Osteoblast (primary cell): ENCODE measurements at regions not wholly inside any gene's neighbourhood (a gene's known extent, or its start where the extent isn't known, plus 50 kb on each side); places are given as distances from the start of the nearest gene placed in this dataset.
A peak's percentile ranks its signal among the peaks of the same experiment; 100 is the strongest.

Source experiments
- DNase-seq: peaks from one replicate; pipeline ENCODE4 v3.0.0; 2011; ENCODE audit warnings: low spot score, mixed read lengths; ENCODE audit not compliant: insufficient read length; ENCODE audit errors: missing footprints
- H2AFZ ChIP-seq: 2 replicates; pipeline ENCODE4 v1.6.0; 2011; ENCODE audit warnings: mild to moderate bottlenecking, low read length
- H3K27ac ChIP-seq: 2 replicates; pipeline ENCODE4 v1.5.1; 2011; ENCODE audit warnings: mild to moderate bottlenecking, low read depth, low read length, moderate library complexity
- H3K27me3 ChIP-seq: 2 replicates; pipeline ENCODE4 v1.6.0; 2012; ENCODE audit warnings: mild to moderate bottlenecking, control low read depth, inconsistent platforms, low read length, moderate library complexity; ENCODE audit not compliant: insufficient read depth
- H3K36me3 ChIP-seq: 2 replicates; pipeline ENCODE4 v1.5.1; 2011; ENCODE audit warnings: mild to moderate bottlenecking, low read length, control low read depth, moderate library complexity; ENCODE audit not compliant: insufficient read depth
- H3K4me1 ChIP-seq: 2 replicates; pipeline ENCODE4 v1.5.1; 2011; ENCODE audit warnings: mild to moderate bottlenecking, low read length, control low read depth, moderate library complexity; ENCODE audit not compliant: insufficient read depth
- H3K4me2 ChIP-seq: 2 replicates; pipeline ENCODE4 v1.6.0; 2011; ENCODE audit warnings: mild to moderate bottlenecking, low read length; ENCODE audit not compliant: insufficient read depth
- H3K4me3 ChIP-seq: fragments of 200-600 bp; sonication (generic); 3 replicates; pipeline ENCODE4 v1.5.1; 2012; ENCODE audit warnings: mild to moderate bottlenecking, low read length, inconsistent platforms; ENCODE audit not compliant: insufficient read depth
- H3K79me2 ChIP-seq: 2 replicates; pipeline ENCODE4 v1.6.0; 2012; ENCODE audit warnings: mild to moderate bottlenecking, low read length, control low read depth, inconsistent platforms; ENCODE audit not compliant: insufficient read depth
- H3K9me3 ChIP-seq: 2 replicates; pipeline ENCODE4 v1.5.1; 2011; ENCODE audit warnings: low read depth, low read length, control low read depth
- H4K20me1 ChIP-seq: 2 replicates; pipeline ENCODE4 v1.6.0; 2012; ENCODE audit warnings: mild to moderate bottlenecking, low read length, control low read depth; ENCODE audit not compliant: insufficient read depth
- CTCF ChIP-seq: IDR thresholded peaks from 2 replicates; pipeline ENCODE4 v1.5.1; 2011; ENCODE audit warnings: mild to moderate bottlenecking, low read depth, low read length, moderate library complexity; ENCODE audit errors: extremely low read depth

DNA sequence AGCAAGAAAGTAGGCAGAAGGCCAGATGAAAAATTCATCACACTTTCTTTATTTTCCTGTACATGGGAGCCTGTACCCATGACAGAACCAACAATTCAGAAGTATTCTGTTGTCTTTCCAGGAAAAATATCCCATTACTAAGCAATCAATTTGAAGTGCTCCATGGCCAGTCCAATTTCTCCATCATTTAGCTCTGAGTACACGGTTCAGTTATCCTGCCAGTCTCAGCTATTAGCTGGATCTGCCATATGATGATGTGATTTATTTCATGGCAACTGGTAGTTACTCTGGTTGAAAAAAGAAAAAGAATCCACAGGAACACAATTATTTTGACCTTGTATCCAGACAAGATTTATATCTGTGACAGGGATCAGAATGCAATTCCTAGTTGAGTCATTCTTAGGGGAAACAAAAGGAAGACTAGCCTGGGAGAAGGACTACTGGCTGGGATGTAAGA is 70.6 kb upstream of the GORAB start:
- Histone ChIP-seq H3K4me2 (peak overlapping the region; percentile 46), H3K4me1 (peaks cover 28% of the 10 kb centered on the region), H3K36me3 (no peaks in the 10 kb centered on the region), H3K9me3 (no peaks in the 10 kb centered on the region), H4K20me1 (no peaks in the 10 kb centered on the region), H3K79me2 (no peaks in the 10 kb centered on the region), H3K27ac (peak overlapping the region; percentile 98), H2AFZ (no peak overlapping the region), H3K27me3 (no peaks in the 10 kb centered on the region), H3K4me3 (no peak overlapping the region)
- no peak for TF ChIP-seq CTCF
- DNase-seq, result peak; percentile 72

- Histone ChIP-seq H3K36me3 (no peaks in the 10 kb centered on the region), H3K9me3 (no peaks in the 10 kb centered on the region), H4K20me1 (no peaks in the 10 kb centered on the region), H3K4me3 (no peak overlapping the region), H3K27me3 (no peaks in the 10 kb centered on the region), H2AFZ (peak overlapping the region; percentile 58), H3K79me2 (no peaks in the 10 kb centered on the region), H3K4me1 (peaks cover 28% of the 10 kb centered on the region), H3K4me2 (peak overlapping the region; percentile 46), H3K27ac (peak overlapping the region; percentile 98)
- DNase-seq, result peak; percentile 48
- no peak for TF ChIP-seq CTCF
Measured at GRCh38 chr1:170461762-170462384, 70.1 kb upstream of the GORAB start.

DNA sequence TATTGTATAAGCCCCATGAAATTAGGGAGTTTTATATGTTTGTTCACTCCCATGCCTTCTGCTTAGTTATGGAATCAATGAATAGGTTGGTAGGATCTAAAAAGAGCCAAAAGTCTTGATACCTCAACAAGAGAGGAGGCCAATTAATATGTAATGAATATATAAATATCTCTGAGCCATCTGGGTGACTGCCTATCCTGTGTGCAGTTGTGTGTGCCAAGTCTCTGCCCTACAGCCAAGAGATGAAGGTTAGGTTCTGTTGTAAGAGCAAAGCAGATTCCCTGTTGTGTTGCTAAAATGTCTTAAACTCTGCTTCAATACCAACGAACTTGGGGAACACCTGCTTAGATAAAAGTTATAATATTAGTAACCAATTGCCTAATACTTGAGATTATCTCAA is 61.8 kb upstream of the GORAB start:
- no peaks in the 10 kb centered on the region for H3K9me3 ChIP-seq
- no peaks in the 10 kb centered on the region for H3K36me3 ChIP-seq
- H3K4me2 ChIP-seq, result no peak overlapping the region
- no peak overlapping the region for H3K27ac ChIP-seq
- DNase-seq, result no peak
- H3K4me3 ChIP-seq, result no peak overlapping the region
- H3K4me1 ChIP-seq, result peaks cover 12% of the 10 kb centered on the region
- no peaks in the 10 kb centered on the region for H3K27me3 ChIP-seq
- H2AFZ ChIP-seq, result no peak overlapping the region
- H3K79me2 ChIP-seq, result no peaks in the 10 kb centered on the region
- TF ChIP-seq CTCF, result no peak
- H4K20me1 ChIP-seq, result no peaks in the 10 kb centered on the region

GRCh38 chr1:170471398-170472053 is 60.4 kb upstream of the GORAB start:
- no peak overlapping the region for H2AFZ ChIP-seq
- peak overlapping the region; percentile 33 for H3K4me2 ChIP-seq
- no peaks in the 10 kb centered on the region for H3K79me2 ChIP-seq
- no peaks in the 10 kb centered on the region for H3K27me3 ChIP-seq
- H3K4me3 ChIP-seq, result no peak overlapping the region
- no peaks in the 10 kb centered on the region for H3K36me3 ChIP-seq
- H4K20me1 ChIP-seq, result no peaks in the 10 kb centered on the region
- no peaks in the 10 kb centered on the region for H3K9me3 ChIP-seq
- peak overlapping the region; percentile 85 for H3K27ac ChIP-seq
- H3K4me1 ChIP-seq, result peaks cover 12% of the 10 kb centered on the region
- TF ChIP-seq CTCF, result no peak
- DNase-seq, result no peak
